ENCODE measurements at regions not wholly inside any gene's neighbourhood (a gene's known extent, or its start where the extent isn't known, plus 50 kb on each side); places are given as distances from the start of the nearest gene placed in this dataset.

DNA sequence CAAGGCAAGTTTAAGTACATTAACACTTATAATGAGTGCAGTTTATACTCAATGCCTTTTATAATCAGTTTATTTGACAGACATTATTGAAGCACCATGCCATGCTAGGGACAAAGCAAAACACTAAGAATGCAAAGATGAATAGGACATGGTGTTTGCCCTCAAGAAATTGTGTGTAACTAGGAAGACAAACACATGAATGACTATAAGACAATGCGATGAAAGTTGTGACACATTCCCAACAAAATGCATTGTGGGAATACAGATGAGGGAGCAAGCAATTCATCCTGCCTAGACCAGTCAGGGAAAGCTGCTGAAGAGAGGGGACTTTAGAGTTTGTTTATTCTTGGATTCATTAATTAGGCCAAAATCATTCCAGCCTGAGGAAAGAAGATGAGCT is 133.8 kb upstream of the TRPC6 start:
- Histone ChIP-seq H3K9me3 (ENCODE audit: insufficient read depth, low read depth, low read length) (no peaks in the 10 kb centered on the region), H3K36me3 (ENCODE audit: insufficient read depth, low read length) (no peaks in the 10 kb centered on the region), H2AFZ (ENCODE audit: low read length) (no peak overlapping the region), H3K79me2 (ENCODE audit: insufficient read depth, low read length) (no peaks in the 10 kb centered on the region), H3K9ac (ENCODE audit: low read depth, low read length, poor library complexity, severe bottlenecking) (no peak overlapping the region), H3K4me3 (ENCODE audit: low read length, poor library complexity, severe bottlenecking) (no peak overlapping the region), H3K4me1 (ENCODE audit: insufficient read depth, low read length, poor library complexity, severe bottlenecking) (no peaks in the 10 kb centered on the region), H3K27me3 (ENCODE audit: insufficient read depth, low read length, poor library complexity, severe bottlenecking) (no peaks in the 10 kb centered on the region), H4K20me1 (ENCODE audit: insufficient read depth, low read length, poor library complexity, severe bottlenecking) (no peaks in the 10 kb centered on the region), H3F3A (ENCODE audit: low read depth) (no peaks in the 10 kb centered on the region), H3K9me2 (replicated peaks; ENCODE audit: low read depth, low read length) (no peaks in the 10 kb centered on the region), H3K4me2 (ENCODE audit: low read depth, low read length, poor library complexity, severe bottlenecking) (no peak overlapping the region)
- no peak for TF ChIP-seq EZH2phosphoT487 (IDR thresholded peaks at IDR 0.05; ENCODE audit: borderline replicate concordance)
- TF ChIP-seq CTCF (conservative IDR thresholded peaks at IDR 0.05; ENCODE audit: low read length): no peak

DNA sequence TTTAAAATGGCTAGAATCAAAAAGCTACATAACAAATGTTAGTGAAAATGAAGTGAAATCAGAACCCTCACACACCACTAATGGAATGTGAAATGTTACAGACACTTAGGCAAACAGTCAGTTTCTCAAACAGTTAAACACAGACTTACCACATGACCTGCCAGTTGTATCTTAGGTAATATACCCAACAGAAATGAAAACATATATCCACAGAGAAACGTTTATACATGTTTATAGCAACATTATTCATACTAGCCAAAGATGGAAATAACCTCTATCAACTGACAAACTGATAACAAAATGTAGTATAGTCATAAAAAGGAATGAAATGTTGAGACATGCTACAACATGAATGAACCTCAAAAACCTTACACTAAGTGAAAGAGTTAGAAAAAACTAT is 131.5 kb upstream of the TRPC6 start:
- no peak overlapping the region for H3K9ac ChIP-seq (ENCODE audit: low read depth, low read length, poor library complexity, severe bottlenecking)
- no peak for TF ChIP-seq EZH2phosphoT487 (IDR thresholded peaks at IDR 0.05; ENCODE audit: borderline replicate concordance)
- no peak for TF ChIP-seq CTCF (conservative IDR thresholded peaks at IDR 0.05; ENCODE audit: low read length)
- H2AFZ ChIP-seq (ENCODE audit: low read length): no peak overlapping the region
- no peaks in the 10 kb centered on the region for H3K9me2 ChIP-seq (replicated peaks; ENCODE audit: low read depth, low read length)
- no peak overlapping the region for H3K4me2 ChIP-seq (ENCODE audit: low read depth, low read length, poor library complexity, severe bottlenecking)
- H3K9me3 ChIP-seq (ENCODE audit: insufficient read depth, low read depth, low read length): no peaks in the 10 kb centered on the region
- no peaks in the 10 kb centered on the region for H3K4me1 ChIP-seq (ENCODE audit: insufficient read depth, low read length, poor library complexity, severe bottlenecking)
- H3K27me3 ChIP-seq (ENCODE audit: insufficient read depth, low read length, poor library complexity, severe bottlenecking): no peaks in the 10 kb centered on the region
- H3K4me3 ChIP-seq (ENCODE audit: low read length, poor library complexity, severe bottlenecking): no peak overlapping the region
- no peaks in the 10 kb centered on the region for H4K20me1 ChIP-seq (ENCODE audit: insufficient read depth, low read length, poor library complexity, severe bottlenecking)
- no peaks in the 10 kb centered on the region for H3F3A ChIP-seq (ENCODE audit: low read depth)
- no peaks in the 10 kb centered on the region for H3K36me3 ChIP-seq (ENCODE audit: insufficient read depth, low read length)
- no peaks in the 10 kb centered on the region for H3K79me2 ChIP-seq (ENCODE audit: insufficient read depth, low read length)

- no peak overlapping the region for H2AFZ ChIP-seq (ENCODE audit: low read length)
- no peak overlapping the region for H3K9ac ChIP-seq (ENCODE audit: low read depth, low read length, poor library complexity, severe bottlenecking)
- H3F3A ChIP-seq (ENCODE audit: low read depth): no peaks in the 10 kb centered on the region
- H4K20me1 ChIP-seq (ENCODE audit: insufficient read depth, low read length, poor library complexity, severe bottlenecking): no peaks in the 10 kb centered on the region
- no peaks in the 10 kb centered on the region for H3K9me3 ChIP-seq (ENCODE audit: insufficient read depth, low read depth, low read length)
- H3K4me1 ChIP-seq (ENCODE audit: insufficient read depth, low read length, poor library complexity, severe bottlenecking): no peaks in the 10 kb centered on the region
- H3K4me2 ChIP-seq (ENCODE audit: low read depth, low read length, poor library complexity, severe bottlenecking): no peak overlapping the region
- no peaks in the 10 kb centered on the region for H3K9me2 ChIP-seq (replicated peaks; ENCODE audit: low read depth, low read length)
- no peaks in the 10 kb centered on the region for H3K27me3 ChIP-seq (ENCODE audit: insufficient read depth, low read length, poor library complexity, severe bottlenecking)
- TF ChIP-seq CTCF (conservative IDR thresholded peaks at IDR 0.05; ENCODE audit: low read length) (no peak), EZH2phosphoT487 (IDR thresholded peaks at IDR 0.05; ENCODE audit: borderline replicate concordance) (no peak)
- no peaks in the 10 kb centered on the region for H3K36me3 ChIP-seq (ENCODE audit: insufficient read depth, low read length)
- no peak overlapping the region for H3K4me3 ChIP-seq (ENCODE audit: low read length, poor library complexity, severe bottlenecking)
- no peaks in the 10 kb centered on the region for H3K79me2 ChIP-seq (ENCODE audit: insufficient read depth, low read length)
Observed at GRCh38 chr11:101707477-101707876, 123.7 kb upstream of the TRPC6 start.

Measured in Loucy (cell line).